DOHH2 (cell line): ENCODE measurements at regions not wholly inside any gene's neighbourhood (a gene's known extent, or its start where the extent isn't known, plus 50 kb on each side); places are given as distances from the start of the nearest gene placed in this dataset.

Experiments
- EZH2phosphoT487 ChIP-seq: fragments of 200-600 bp; sonication (generic); IDR thresholded peaks from 2 replicates; pipeline ENCODE4 v1.6.1; 2017; ENCODE audit warnings: borderline replicate concordance, mild to moderate bottlenecking, antibody characterized with exemption, low read length, moderate library complexity, mixed read lengths
- TF ChIP-seq, protein P1 (sequence below): fragments of 200-600 bp; sonication (generic); IDR thresholded peaks from one replicate; pipeline ENCODE4 v1.5.1; 2014; ENCODE audit warnings: antibody characterized with exemption, mild to moderate bottlenecking, low read depth, low read length; ENCODE audit not compliant: poor library complexity, severe bottlenecking

DNA sequence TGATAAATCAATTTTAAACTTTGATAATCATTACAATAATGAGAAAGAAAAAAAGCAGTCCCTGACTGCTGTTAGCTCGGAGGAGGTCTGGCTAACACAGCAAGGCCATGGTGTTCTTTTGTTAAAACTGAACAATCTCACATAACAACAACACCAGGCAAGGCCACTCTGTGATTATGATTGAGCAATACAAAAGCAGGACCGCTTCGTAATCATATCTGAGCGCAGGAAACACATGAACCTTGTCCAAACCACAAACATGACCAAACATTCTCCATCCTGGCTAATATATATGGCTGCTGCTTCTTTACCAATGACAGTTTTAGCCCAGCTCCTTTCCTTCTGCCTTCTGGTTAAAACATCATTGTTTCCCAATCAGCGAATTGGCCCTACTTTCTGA is 76.8 kb upstream of the DDX53 start:
- TF ChIP-seq, protein P1, sequence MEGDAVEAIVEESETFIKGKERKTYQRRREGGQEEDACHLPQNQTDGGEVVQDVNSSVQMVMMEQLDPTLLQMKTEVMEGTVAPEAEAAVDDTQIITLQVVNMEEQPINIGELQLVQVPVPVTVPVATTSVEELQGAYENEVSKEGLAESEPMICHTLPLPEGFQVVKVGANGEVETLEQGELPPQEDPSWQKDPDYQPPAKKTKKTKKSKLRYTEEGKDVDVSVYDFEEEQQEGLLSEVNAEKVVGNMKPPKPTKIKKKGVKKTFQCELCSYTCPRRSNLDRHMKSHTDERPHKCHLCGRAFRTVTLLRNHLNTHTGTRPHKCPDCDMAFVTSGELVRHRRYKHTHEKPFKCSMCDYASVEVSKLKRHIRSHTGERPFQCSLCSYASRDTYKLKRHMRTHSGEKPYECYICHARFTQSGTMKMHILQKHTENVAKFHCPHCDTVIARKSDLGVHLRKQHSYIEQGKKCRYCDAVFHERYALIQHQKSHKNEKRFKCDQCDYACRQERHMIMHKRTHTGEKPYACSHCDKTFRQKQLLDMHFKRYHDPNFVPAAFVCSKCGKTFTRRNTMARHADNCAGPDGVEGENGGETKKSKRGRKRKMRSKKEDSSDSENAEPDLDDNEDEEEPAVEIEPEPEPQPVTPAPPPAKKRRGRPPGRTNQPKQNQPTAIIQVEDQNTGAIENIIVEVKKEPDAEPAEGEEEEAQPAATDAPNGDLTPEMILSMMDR: no peak
- no peak for TF ChIP-seq EZH2phosphoT487
